ENCODE measurements at regions not wholly inside any gene's neighbourhood (a gene's known extent, or its start where the extent isn't known, plus 50 kb on each side); places are given as distances from the start of the nearest gene placed in this dataset.
"Not testable (repeated sequence)": the region's sequence is repeated elsewhere in the genome, so short reads cannot be mapped to it uniquely, and the experiment has no call there.

DNA sequence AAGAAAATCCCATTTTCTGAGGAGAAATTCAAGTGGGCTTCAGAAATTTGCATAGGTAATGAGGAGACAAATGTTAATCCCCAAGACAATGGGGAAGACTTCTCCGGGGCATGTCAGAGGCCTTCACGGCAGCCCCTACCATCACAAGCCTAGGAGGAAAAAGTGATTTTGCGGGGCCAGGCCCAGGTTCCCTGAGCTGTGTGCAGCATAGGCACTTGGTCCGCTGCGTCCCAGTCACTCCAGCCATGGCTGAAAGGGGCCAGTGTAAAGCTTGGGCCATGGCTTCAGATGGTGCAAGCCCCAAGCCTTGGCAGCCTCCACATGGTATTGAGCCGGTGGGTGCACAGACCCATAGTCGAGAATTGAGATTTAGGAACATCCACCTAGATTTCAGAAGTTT is 570.7 kb downstream of the KCNA4 start:
- WGBS, 2 donors = 85 to 88% methylated on average over 7 of the region's 7 CpGs

DNA sequence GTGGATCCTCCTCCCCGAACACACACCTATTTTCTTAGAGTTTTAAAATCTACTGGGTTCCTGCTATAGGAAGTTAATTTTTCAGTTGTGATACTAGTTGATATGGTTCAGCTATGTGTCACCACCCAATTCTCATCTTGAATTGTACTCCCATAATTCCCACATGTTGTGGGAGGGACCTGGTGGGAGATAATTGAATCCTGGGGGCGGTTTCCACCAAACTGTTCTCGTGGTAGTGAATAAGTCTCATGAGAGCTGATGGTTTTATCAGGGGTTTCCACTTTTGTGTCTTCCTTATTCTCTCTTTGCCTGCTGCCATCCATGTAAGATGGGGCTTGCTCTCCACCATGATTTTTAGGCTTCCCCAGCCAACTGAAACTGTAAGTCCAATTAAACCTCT is 571.6 kb downstream of the KCNA4 start:
- H3K4me3 ChIP-seq (ENCODE audit: low read depth in 1 of 2, low read length in 2 of 2); H3K36me3 ChIP-seq (ENCODE audit: control insufficient read depth in 2 of 2, insufficient read depth in 2 of 2, low read length in 1 of 2); H3K9me3 ChIP-seq (ENCODE audit: control insufficient read depth in 2 of 2, insufficient read depth in 1 of 2, low read depth in 1 of 2, low read length in 1 of 2); H3K4me1 ChIP-seq (ENCODE audit: control insufficient read depth in 2 of 2, insufficient read depth in 2 of 2, low read length in 1 of 2); H3K27me3 ChIP-seq (ENCODE audit: control insufficient read depth in 1 of 2, insufficient read depth in 2 of 2, low read length in 2 of 2); H3K27ac ChIP-seq (ENCODE audit: low read depth in 2 of 2, low read length in 1 of 2): not testable (repeated sequence)
- 77 to 86% methylated on average over 3 of the region's 3 CpGs for WGBS, 2 donors

More for the DNA sequence above, 570.7 kb downstream of the KCNA4 start:
- Histone ChIP-seq H3K27me3 (ENCODE audit: control insufficient read depth in 1 of 2, insufficient read depth in 2 of 2, low read length in 2 of 2) (no peaks in the 10 kb centered on the region), H3K4me1 (ENCODE audit: control insufficient read depth in 2 of 2, insufficient read depth in 2 of 2, low read length in 1 of 2) (no peaks in the 10 kb centered on the region), H3K4me3 (ENCODE audit: low read depth in 1 of 2, low read length in 2 of 2) (no peak overlapping the region), H3K36me3 (ENCODE audit: control insufficient read depth in 2 of 2, insufficient read depth in 2 of 2, low read length in 1 of 2) (no peaks in the 10 kb centered on the region), H3K9me3 (ENCODE audit: control insufficient read depth in 2 of 2, insufficient read depth in 1 of 2, low read depth in 1 of 2, low read length in 1 of 2) (peaks cover 0 to 3% of the 10 kb centered on the region in 2 donors), H3K27ac (ENCODE audit: low read depth in 2 of 2, low read length in 1 of 2) (no peak overlapping the region)

DNA sequence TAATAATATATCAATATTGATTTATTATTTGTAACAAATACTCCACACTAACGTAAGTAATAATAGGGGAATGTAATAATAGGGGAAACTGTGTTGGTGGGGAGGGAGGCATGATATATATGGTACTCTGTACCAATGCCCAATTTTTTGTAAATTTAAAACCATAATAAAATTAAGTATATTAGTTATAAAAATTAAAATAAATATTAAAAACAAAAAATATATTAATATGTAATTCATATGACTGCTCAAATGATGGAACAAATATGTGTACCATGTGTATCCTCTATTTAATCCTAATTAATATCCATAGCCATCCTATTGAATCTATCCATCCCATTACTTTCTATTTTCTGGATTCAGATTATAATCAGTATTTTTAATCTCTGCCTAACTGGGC is 578.0 kb downstream of the KCNA4 start:
- Histone ChIP-seq H3K4me1 (ENCODE audit: control insufficient read depth in 2 of 2, insufficient read depth in 2 of 2, low read length in 1 of 2) (no peaks in the 10 kb centered on the region), H3K9me3 (ENCODE audit: control insufficient read depth in 2 of 2, insufficient read depth in 1 of 2, low read depth in 1 of 2, low read length in 1 of 2) (no peaks in the 10 kb centered on the region), H3K36me3 (ENCODE audit: control insufficient read depth in 2 of 2, insufficient read depth in 2 of 2, low read length in 1 of 2) (no peaks in the 10 kb centered on the region), H3K27ac (ENCODE audit: low read depth in 2 of 2, low read length in 1 of 2) (no peak overlapping the region), H3K4me3 (ENCODE audit: low read depth in 1 of 2, low read length in 2 of 2) (no peak overlapping the region), H3K27me3 (ENCODE audit: control insufficient read depth in 1 of 2, insufficient read depth in 2 of 2, low read length in 2 of 2) (no peaks in the 10 kb centered on the region)
- WGBS, 2 donors = 82 to 86% methylated on average over 1 of the region's 1 CpG

DNA sequence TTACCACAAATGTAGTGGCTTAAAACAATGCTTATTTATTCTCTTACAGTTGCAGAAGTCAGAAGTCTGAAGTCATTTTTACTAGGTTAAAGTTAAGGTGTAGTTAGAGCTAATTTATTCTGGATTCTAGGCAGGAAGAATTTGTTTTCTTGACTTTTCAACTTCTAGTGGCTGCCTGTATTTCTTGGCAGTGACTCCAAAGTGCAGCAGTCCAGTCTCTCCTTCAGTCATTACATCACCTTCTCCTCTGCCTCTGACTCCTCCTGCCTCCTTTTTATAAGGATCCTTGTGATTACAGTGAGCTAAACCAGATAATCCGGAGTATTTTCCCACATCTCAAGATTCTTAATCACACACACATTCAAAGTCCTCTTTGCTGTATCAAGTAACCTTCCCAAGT is 581.4 kb downstream of the KCNA4 start:
- no peaks in the 10 kb centered on the region for H3K4me1 ChIP-seq (ENCODE audit: control insufficient read depth in 2 of 2, insufficient read depth in 2 of 2, low read length in 1 of 2)
- 75 to 83% methylated on average over 1 of the region's 1 CpG for WGBS, 2 donors

DNA sequence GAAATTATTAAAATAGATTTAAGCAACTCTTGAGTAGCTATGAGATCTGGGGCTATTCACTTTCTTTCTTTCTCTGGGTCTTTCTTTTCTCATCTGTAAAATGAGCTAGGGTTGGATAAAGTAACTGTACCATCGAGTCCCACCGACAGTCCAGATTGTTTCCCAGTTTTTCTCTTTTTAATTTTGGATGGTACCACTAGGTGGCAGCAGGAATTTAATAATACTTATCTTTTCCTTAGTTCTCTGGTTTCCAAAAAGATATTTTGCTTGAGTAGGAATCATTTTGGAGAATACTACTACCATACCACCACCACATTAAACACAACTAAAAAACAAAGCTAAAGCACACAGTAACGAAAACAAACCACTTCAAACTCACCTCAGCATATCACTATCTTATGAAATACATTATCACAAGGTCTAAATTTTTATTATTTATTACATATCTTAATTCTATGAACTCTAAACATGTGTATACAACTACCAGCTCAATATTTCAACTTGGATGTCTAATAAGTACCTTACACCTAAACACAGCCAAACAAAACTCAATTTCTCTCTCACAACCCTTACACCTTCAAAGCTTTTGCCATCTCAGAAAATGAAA is 584.0 kb downstream of the KCNA4 start:
- H3K9me3 ChIP-seq (ENCODE audit: control insufficient read depth in 2 of 2, insufficient read depth in 1 of 2, low read depth in 1 of 2, low read length in 1 of 2) = no peaks in the 10 kb centered on the region
- H3K4me1 ChIP-seq (ENCODE audit: control insufficient read depth in 2 of 2, insufficient read depth in 2 of 2, low read length in 1 of 2) = no peaks in the 10 kb centered on the region
- 25 to 28% methylated on average over 3 of the region's 3 CpGs for WGBS, 2 donors
- no peaks in the 10 kb centered on the region for H3K27me3 ChIP-seq (ENCODE audit: control insufficient read depth in 1 of 2, insufficient read depth in 2 of 2, low read length in 2 of 2)
- no peaks in the 10 kb centered on the region for H3K36me3 ChIP-seq (ENCODE audit: control insufficient read depth in 2 of 2, insufficient read depth in 2 of 2, low read length in 1 of 2)
- no peak overlapping the region for H3K4me3 ChIP-seq (ENCODE audit: low read depth in 1 of 2, low read length in 2 of 2)
- no peak overlapping the region for H3K27ac ChIP-seq (ENCODE audit: low read depth in 2 of 2, low read length in 1 of 2)

More for the DNA sequence above, 581.4 kb downstream of the KCNA4 start:
- Histone ChIP-seq H3K27me3 (ENCODE audit: control insufficient read depth in 1 of 2, insufficient read depth in 2 of 2, low read length in 2 of 2) (no peaks in the 10 kb centered on the region), H3K4me3 (ENCODE audit: low read depth in 1 of 2, low read length in 2 of 2) (no peak overlapping the region), H3K36me3 (ENCODE audit: control insufficient read depth in 2 of 2, insufficient read depth in 2 of 2, low read length in 1 of 2) (no peaks in the 10 kb centered on the region), H3K27ac (ENCODE audit: low read depth in 2 of 2, low read length in 1 of 2) (no peak overlapping the region), H3K9me3 (ENCODE audit: control insufficient read depth in 2 of 2, insufficient read depth in 1 of 2, low read depth in 1 of 2, low read length in 1 of 2) (no peaks in the 10 kb centered on the region)

DNA sequence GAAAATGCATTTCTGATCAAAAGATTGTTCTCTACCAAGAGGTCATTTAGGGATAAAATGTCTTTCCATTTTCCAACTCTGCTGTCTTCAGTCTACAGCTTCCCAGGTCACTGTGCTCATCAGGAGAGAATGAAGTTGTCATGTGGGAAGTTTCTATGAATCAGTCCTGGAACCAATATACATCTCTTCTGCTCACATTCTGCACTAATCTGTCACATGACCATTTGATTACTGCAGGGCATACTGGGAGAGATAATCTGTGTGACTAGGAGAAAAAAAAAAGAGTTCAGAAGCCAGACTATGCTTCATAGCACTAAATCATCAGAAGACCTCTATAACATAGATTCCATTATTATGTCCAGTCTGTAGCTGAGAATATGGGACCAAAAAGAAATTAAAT is 611.5 kb downstream of the KCNA4 start:
- no peak overlapping the region for H3K27ac ChIP-seq (ENCODE audit: low read depth in 2 of 2, low read length in 1 of 2)
- H3K27me3 ChIP-seq (ENCODE audit: control insufficient read depth in 1 of 2, insufficient read depth in 2 of 2, low read length in 2 of 2) = no peaks in the 10 kb centered on the region
- no peaks in the 10 kb centered on the region for H3K4me1 ChIP-seq (ENCODE audit: control insufficient read depth in 2 of 2, insufficient read depth in 2 of 2, low read length in 1 of 2)
- no peaks in the 10 kb centered on the region for H3K9me3 ChIP-seq (ENCODE audit: control insufficient read depth in 2 of 2, insufficient read depth in 1 of 2, low read depth in 1 of 2, low read length in 1 of 2)
- no peak overlapping the region for H3K4me3 ChIP-seq (ENCODE audit: low read depth in 1 of 2, low read length in 2 of 2)
- H3K36me3 ChIP-seq (ENCODE audit: control insufficient read depth in 2 of 2, insufficient read depth in 2 of 2, low read length in 1 of 2) = no peaks in the 10 kb centered on the region

DNA sequence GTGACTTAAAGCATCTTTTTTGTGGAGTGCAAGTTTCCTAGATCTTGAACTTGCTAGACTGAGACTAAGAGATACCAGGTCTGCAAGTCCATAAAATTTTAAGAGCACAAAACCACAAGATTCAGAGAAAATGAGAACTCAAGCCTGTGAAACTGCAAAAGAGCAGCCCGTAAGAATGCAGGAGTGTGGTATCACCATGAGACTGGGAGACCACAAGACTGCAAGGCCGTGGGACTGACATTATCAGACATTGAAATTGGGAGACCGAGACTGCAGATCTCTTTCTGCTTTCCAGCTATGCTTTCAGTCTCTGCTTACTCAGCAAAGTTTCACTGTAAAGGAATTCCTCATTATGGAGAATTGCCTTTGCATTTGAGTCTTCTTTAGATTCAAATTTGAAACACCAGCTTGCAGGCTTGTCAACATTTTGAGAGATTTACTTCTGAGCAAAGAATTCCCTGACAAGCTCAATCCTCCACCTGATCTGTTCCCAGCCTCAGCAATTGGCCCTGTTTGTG is 621.2 kb downstream of the KCNA4 start:
- no peaks in the 10 kb centered on the region for H3K36me3 ChIP-seq (ENCODE audit: control insufficient read depth in 2 of 2, insufficient read depth in 2 of 2, low read length in 1 of 2)
- no peak overlapping the region for H3K4me3 ChIP-seq (ENCODE audit: low read depth in 1 of 2, low read length in 2 of 2)
- 56 to 61% methylated on average over 3 of the region's 3 CpGs for WGBS, 2 donors
- H3K27ac ChIP-seq (ENCODE audit: low read depth in 2 of 2, low read length in 1 of 2) = no peak overlapping the region
- H3K4me1 ChIP-seq (ENCODE audit: control insufficient read depth in 2 of 2, insufficient read depth in 2 of 2, low read length in 1 of 2) = no peaks in the 10 kb centered on the region
- H3K27me3 ChIP-seq (ENCODE audit: control insufficient read depth in 1 of 2, insufficient read depth in 2 of 2, low read length in 2 of 2) = no peaks in the 10 kb centered on the region
- H3K9me3 ChIP-seq (ENCODE audit: control insufficient read depth in 2 of 2, insufficient read depth in 1 of 2, low read depth in 1 of 2, low read length in 1 of 2) = no peaks in the 10 kb centered on the region

DNA sequence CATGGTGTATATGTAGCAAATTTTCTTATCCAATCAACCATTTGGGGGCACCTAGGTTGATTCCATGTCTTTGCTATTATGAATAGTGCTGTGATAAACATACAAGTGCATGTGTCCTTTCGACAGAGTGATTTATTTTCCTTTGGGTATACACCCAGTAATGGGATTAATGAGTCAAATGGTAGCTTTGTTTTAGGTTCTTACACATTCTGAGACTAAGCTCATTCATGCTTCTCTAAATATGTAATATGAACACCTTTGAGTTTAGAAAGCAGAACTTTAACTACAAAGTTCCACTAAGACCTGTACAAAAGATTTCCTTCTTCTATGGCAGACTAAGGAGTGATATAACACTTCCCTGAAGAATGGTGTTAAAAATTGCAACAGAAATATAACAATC is 627.0 kb downstream of the KCNA4 start:
- Histone ChIP-seq H3K9me3 (ENCODE audit: control insufficient read depth in 2 of 2, insufficient read depth in 1 of 2, low read depth in 1 of 2, low read length in 1 of 2) (no peaks in the 10 kb centered on the region), H3K27ac (ENCODE audit: low read depth in 2 of 2, low read length in 1 of 2) (no peak overlapping the region), H3K4me1 (ENCODE audit: control insufficient read depth in 2 of 2, insufficient read depth in 2 of 2, low read length in 1 of 2) (no peaks in the 10 kb centered on the region), H3K27me3 (ENCODE audit: control insufficient read depth in 1 of 2, insufficient read depth in 2 of 2, low read length in 2 of 2) (no peaks in the 10 kb centered on the region), H3K4me3 (ENCODE audit: low read depth in 1 of 2, low read length in 2 of 2) (no peak overlapping the region), H3K36me3 (ENCODE audit: control insufficient read depth in 2 of 2, insufficient read depth in 2 of 2, low read length in 1 of 2) (no peaks in the 10 kb centered on the region)
- 68 to 70% methylated on average over 1 of the region's 1 CpG for WGBS, 2 donors

DNA sequence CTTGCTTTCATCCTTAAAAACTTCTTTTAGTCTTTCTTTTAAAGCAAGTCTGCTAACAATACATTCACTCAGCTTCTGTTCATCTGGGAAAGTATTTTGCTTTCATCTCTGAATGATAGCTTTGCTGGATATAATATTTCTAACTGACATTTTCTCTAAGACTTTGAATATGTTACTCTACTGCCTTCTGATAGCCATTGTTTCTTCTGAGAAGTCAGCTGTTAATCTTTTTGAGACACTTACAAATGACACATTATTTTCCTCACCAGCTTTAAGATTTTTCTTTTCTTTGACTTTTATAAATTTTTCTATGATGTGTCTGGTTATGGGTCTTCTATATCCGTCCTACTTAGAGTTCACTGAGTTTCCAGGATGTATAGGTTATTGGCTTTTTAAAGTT is 643.1 kb downstream of the KCNA4 start:
- Histone ChIP-seq H3K27ac (ENCODE audit: low read depth in 2 of 2, low read length in 1 of 2) (no peak overlapping the region), H3K36me3 (ENCODE audit: control insufficient read depth in 2 of 2, insufficient read depth in 2 of 2, low read length in 1 of 2) (no peaks in the 10 kb centered on the region), H3K4me1 (ENCODE audit: control insufficient read depth in 2 of 2, insufficient read depth in 2 of 2, low read length in 1 of 2) (no peaks in the 10 kb centered on the region), H3K4me3 (ENCODE audit: low read depth in 1 of 2, low read length in 2 of 2) (no peak overlapping the region), H3K9me3 (ENCODE audit: control insufficient read depth in 2 of 2, insufficient read depth in 1 of 2, low read depth in 1 of 2, low read length in 1 of 2) (no peaks in the 10 kb centered on the region), H3K27me3 (ENCODE audit: control insufficient read depth in 1 of 2, insufficient read depth in 2 of 2, low read length in 2 of 2) (no peaks in the 10 kb centered on the region)
- WGBS, 2 donors = 51 to 63% methylated on average over 1 of the region's 1 CpG

DNA sequence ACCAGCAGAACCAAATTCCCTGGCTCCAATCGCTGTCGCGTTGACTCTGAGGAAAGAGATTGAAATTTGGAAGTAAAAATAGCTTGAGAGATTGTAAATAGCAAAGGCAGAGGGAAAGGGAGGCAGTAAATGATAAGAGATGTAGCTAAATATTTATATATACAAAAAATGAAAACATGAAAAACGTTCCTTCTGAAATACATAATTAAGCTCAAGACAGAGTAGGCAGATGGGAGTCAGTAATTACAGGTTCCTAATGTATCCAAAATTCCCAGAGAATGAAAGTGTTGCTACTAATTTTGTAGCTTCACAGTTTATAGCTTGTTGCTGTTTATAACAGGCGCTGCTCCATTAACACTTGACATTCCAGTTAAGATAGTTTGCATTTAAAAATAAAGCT is 648.7 kb downstream of the KCNA4 start:
- WGBS, 2 donors = 62 to 67% methylated on average over 5 of the region's 5 CpGs
- no peaks in the 10 kb centered on the region for H3K36me3 ChIP-seq (ENCODE audit: control insufficient read depth in 2 of 2, insufficient read depth in 2 of 2, low read length in 1 of 2)
- H3K27me3 ChIP-seq (ENCODE audit: control insufficient read depth in 1 of 2, insufficient read depth in 2 of 2, low read length in 2 of 2) = no peaks in the 10 kb centered on the region

More for the DNA sequence above, 648.7 kb downstream of the KCNA4 start:
- H3K9me3 ChIP-seq (ENCODE audit: control insufficient read depth in 2 of 2, insufficient read depth in 1 of 2, low read depth in 1 of 2, low read length in 1 of 2) = no peaks in the 10 kb centered on the region
- H3K4me3 ChIP-seq (ENCODE audit: low read depth in 1 of 2, low read length in 2 of 2) = no peak overlapping the region
- no peak overlapping the region for H3K27ac ChIP-seq (ENCODE audit: low read depth in 2 of 2, low read length in 1 of 2)
- no peaks in the 10 kb centered on the region for H3K4me1 ChIP-seq (ENCODE audit: control insufficient read depth in 2 of 2, insufficient read depth in 2 of 2, low read length in 1 of 2)

All from esophagus (tissue), 2 donors.